WTC11 (cell line): ENCODE measurements at regions not wholly inside any gene's neighbourhood (a gene's known extent, or its start where the extent isn't known, plus 50 kb on each side); places are given as distances from the start of the nearest gene placed in this dataset.

Experiments
- ATAC-seq: fragments of 200-7000 bp; cut with Tn5 transposase; 2 replicates; pipeline ENCODE4 v1.10.0; 2021; ENCODE audit warnings: mild to moderate bottlenecking, moderate library complexity
- CTCF ChIA-PET: fragments of 300-600 bp; sonication (Branson Sonifier 250); formaldehyde crosslinking; loops from one replicate; lab custom pipeline; 2021; ENCODE audit warnings: antibody characterized with exemption; lab: Charles Lee
- POLR2A ChIA-PET: fragments of 350-600 bp; sonication (Branson Sonifier 250); formaldehyde crosslinking; loops from one replicate; lab custom pipeline; 2021; ENCODE audit warnings: antibody characterized with exemption; lab: Charles Lee
- DNase-seq: peaks from one replicate; pipeline ENCODE4 v3.0.0; 2021; ENCODE audit warnings: low spot score
- H3K27ac Mint-ChIP-seq: 2 replicates; pipeline ENCODE4 v1.8.0; 2021; ENCODE audit warnings: mixed read lengths
- H3K27me3 Mint-ChIP-seq: 2 replicates; pipeline ENCODE4 v1.8.0; 2021; ENCODE audit warnings: low read depth, mild to moderate bottlenecking, moderate library complexity, mixed read lengths
- H3K36me3 Mint-ChIP-seq: 2 replicates; pipeline ENCODE4 v1.8.0; 2021; ENCODE audit warnings: mixed read lengths
- H3K4me1 Mint-ChIP-seq: 2 replicates; pipeline ENCODE4 v1.8.0; 2022; ENCODE audit warnings: mixed read lengths
- H3K4me3 Mint-ChIP-seq: 2 replicates; pipeline ENCODE4 v1.8.0; 2021; ENCODE audit warnings: mild to moderate bottlenecking, moderate library complexity, mixed read lengths
- H3K9me3 Mint-ChIP-seq: 2 replicates; pipeline ENCODE4 v1.8.0; 2021; ENCODE audit warnings: mixed read lengths
- CREM ChIP-seq: sonication (generic); formaldehyde crosslinking; IDR thresholded peaks from 2 replicates; pipeline ENCODE4 v1.8.1; 2022; ENCODE audit warnings: mild to moderate bottlenecking, missing genetic modification reagents, moderate library complexity
- EMX1 ChIP-seq: fragments of 250-450 bp; sonication (Bioruptor Pico); IDR thresholded peaks from 2 replicates; pipeline ENCODE4 v1.8.0; 2021; ENCODE audit warnings: mild to moderate bottlenecking
- FOXK1 ChIP-seq: sonication (generic); formaldehyde crosslinking; IDR thresholded peaks from 2 replicates; pipeline ENCODE4 v1.8.0; 2022; ENCODE audit warnings: mild to moderate bottlenecking, moderate library complexity, missing genetic modification reagents
- IRF2 ChIP-seq: sonication (generic); formaldehyde crosslinking; IDR thresholded peaks from 2 replicates; pipeline ENCODE4 v1.8.0; 2022; ENCODE audit warnings: low read depth, missing genetic modification reagents, borderline replicate concordance
- NFE2L1 ChIP-seq: sonication (generic); formaldehyde crosslinking; IDR thresholded peaks from 2 replicates; pipeline ENCODE4 v1.8.1; 2023; ENCODE audit warnings: missing genetic modification reagents
- NR1H2 ChIP-seq: sonication (generic); formaldehyde crosslinking; IDR thresholded peaks from 2 replicates; pipeline ENCODE4 v1.9.0; 2021; ENCODE audit warnings: mild to moderate bottlenecking, moderate library complexity, missing genetic modification reagents
- NR2C2 ChIP-seq: sonication (generic); formaldehyde crosslinking; IDR thresholded peaks from 2 replicates; pipeline ENCODE4 v1.8.0; 2022; ENCODE audit warnings: mild to moderate bottlenecking, missing genetic modification reagents
- ZBTB21 ChIP-seq: sonication (generic); formaldehyde crosslinking; IDR thresholded peaks from 2 replicates; pipeline ENCODE4 v1.8.1; 2023; ENCODE audit warnings: mild to moderate bottlenecking, missing genetic modification reagents, borderline replicate concordance
- ZNF232 ChIP-seq: sonication (generic); formaldehyde crosslinking; IDR thresholded peaks from 2 replicates; pipeline ENCODE4 v1.8.0; 2022; ENCODE audit warnings: mild to moderate bottlenecking, missing genetic modification reagents
- ZNF671 ChIP-seq: fragments of 250-450 bp; sonication (Bioruptor Pico); IDR thresholded peaks from 2 replicates; pipeline ENCODE4 v1.8.0; 2021; ENCODE audit warnings: mild to moderate bottlenecking
- TF ChIP-seq, protein P1 (sequence below): fragments of 250-450 bp; sonication (Bioruptor Pico); conservative IDR thresholded peaks from 2 replicates; pipeline ENCODE4 v1.9.0; 2021; ENCODE audit warnings: mild to moderate bottlenecking
- TF ChIP-seq, protein P2 (sequence below): sonication (generic); formaldehyde crosslinking; conservative IDR thresholded peaks from 2 replicates; pipeline ENCODE4 v1.8.1; 2023; ENCODE audit warnings: mild to moderate bottlenecking, low read depth, missing genetic modification reagents, moderate library complexity
- TF ChIP-seq, protein P3 (sequence below): sonication (generic); formaldehyde crosslinking; IDR thresholded peaks from 2 replicates; pipeline ENCODE4 v1.8.1; 2022; ENCODE audit warnings: mild to moderate bottlenecking, missing genetic modification reagents, moderate library complexity, borderline replicate concordance
- TF ChIP-seq, protein P4 (sequence below): sonication (generic); formaldehyde crosslinking; IDR thresholded peaks from 2 replicates; pipeline ENCODE4 v1.8.0; 2023; ENCODE audit warnings: mild to moderate bottlenecking, missing genetic modification reagents
- TF ChIP-seq, protein P5 (sequence below): sonication (generic); formaldehyde crosslinking; IDR thresholded peaks from 2 replicates; pipeline ENCODE4 v1.8.1; 2023; ENCODE audit warnings: mild to moderate bottlenecking, missing genetic modification reagents, borderline replicate concordance
- TF ChIP-seq, protein P6 (sequence below): sonication (generic); formaldehyde crosslinking; IDR thresholded peaks from 2 replicates; pipeline ENCODE4 v1.8.1; 2023; ENCODE audit warnings: mild to moderate bottlenecking, missing genetic modification reagents

DNA sequence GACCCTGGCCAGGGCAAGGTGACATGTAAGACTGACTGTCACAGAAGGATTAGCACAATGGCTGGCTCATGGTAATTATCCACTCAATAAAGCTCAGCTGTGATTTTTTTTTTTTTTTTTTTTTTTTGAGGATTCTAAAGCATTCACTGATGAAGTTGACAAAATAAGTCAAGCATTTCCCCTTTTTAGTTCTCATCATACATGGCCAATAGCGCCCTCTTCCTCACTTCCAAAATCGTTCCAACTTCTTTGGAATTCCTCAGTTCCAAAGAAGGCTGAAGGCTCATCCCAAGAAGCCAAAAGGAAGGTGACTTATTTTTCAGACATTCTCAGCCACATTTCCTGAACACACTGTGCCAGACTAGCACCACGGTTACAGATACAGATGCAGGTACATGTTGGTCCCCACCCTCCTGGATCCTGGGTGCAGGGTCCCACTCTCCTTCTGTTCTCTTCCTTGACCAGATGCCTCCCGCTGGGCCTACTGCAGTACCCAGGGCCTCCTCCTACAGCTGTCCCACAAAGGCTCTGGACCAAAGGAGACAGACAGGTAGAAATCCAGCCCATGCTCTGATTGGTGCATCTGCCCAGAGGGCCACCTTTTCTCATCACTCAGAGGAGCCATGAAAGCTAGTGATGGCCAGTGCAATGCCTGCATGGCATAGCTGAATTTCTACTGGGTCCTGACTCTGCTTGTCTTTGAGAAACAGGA, 202.6 kb downstream of the UACA start:
- no peaks in the 10 kb centered on the region for H3K27me3 Mint-ChIP-seq
- H3K4me3 Mint-ChIP-seq: no peak overlapping the region
- H3K27ac Mint-ChIP-seq: no peak overlapping the region
- H3K36me3 Mint-ChIP-seq: no peaks in the 10 kb centered on the region
- DNase-seq (no peak), ATAC-seq (no peak)
- ChIA-PET CTCF (interaction anchor here (0.6 kb wide), 1 partner anchor 8 kb away, joined by 3 read pairs; no protein-coding TSS in a partner anchor), POLR2A (no interaction called here)
- H3K4me1 Mint-ChIP-seq: no peaks in the 10 kb centered on the region
- TF ChIP-seq NR2C2 (CRISPR knock-in tag): no peak
- TF ChIP-seq EMX1 (CRISPR knock-in tag): no peak
- no peak for TF ChIP-seq CREM
- no peak for TF ChIP-seq IRF2
- no peak for TF ChIP-seq ZNF232 (CRISPR knock-in tag)
- TF ChIP-seq NR1H2 (CRISPR knock-in tag): no peak
- TF ChIP-seq, protein P1, sequence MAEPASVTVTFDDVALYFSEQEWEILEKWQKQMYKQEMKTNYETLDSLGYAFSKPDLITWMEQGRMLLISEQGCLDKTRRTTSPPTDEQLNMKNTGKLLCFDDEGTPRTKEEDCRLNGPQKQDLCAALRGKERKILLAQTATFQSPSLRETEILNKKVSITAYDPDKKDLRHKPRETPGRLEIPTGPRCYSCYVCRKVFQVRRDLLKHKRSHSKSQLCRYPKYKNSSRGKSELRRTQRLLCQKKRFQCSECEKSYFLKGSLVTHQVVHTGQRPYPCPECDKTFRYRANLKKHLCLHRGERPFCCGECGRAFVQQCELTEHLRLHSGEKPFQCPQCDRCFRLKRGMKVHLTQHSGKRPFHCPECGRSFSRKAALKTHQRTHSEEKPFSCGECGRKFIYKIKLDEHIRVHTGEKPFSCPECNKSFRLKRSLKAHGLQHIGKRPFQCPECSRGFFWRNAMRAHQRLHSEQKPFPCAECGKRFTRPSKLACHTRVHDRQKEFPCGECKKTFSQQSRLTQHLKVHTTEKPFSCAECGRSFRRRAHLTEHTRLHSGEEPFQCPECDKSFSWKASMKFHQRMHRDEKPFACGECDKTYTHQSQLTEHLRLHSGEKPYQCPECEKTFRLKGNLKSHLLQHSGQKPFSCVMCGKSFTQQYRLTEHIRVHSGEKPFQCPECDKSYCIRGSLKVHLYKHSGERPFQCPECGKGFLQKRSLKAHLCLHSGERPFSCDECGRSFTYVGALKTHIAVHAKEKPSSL (CRISPR knock-in tag): no peak
- no peak for TF ChIP-seq NFE2L1 (CRISPR knock-in tag)
- no peak for TF ChIP-seq ZBTB21 (CRISPR knock-in tag)
- TF ChIP-seq ZNF671 (CRISPR knock-in tag): no peak
- TF ChIP-seq, protein P2, sequence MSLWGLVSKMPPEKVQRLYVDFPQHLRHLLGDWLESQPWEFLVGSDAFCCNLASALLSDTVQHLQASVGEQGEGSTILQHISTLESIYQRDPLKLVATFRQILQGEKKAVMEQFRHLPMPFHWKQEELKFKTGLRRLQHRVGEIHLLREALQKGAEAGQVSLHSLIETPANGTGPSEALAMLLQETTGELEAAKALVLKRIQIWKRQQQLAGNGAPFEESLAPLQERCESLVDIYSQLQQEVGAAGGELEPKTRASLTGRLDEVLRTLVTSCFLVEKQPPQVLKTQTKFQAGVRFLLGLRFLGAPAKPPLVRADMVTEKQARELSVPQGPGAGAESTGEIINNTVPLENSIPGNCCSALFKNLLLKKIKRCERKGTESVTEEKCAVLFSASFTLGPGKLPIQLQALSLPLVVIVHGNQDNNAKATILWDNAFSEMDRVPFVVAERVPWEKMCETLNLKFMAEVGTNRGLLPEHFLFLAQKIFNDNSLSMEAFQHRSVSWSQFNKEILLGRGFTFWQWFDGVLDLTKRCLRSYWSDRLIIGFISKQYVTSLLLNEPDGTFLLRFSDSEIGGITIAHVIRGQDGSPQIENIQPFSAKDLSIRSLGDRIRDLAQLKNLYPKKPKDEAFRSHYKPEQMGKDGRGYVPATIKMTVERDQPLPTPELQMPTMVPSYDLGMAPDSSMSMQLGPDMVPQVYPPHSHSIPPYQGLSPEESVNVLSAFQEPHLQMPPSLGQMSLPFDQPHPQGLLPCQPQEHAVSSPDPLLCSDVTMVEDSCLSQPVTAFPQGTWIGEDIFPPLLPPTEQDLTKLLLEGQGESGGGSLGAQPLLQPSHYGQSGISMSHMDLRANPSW (CRISPR knock-in tag): no peak
- TF ChIP-seq, protein P3, sequence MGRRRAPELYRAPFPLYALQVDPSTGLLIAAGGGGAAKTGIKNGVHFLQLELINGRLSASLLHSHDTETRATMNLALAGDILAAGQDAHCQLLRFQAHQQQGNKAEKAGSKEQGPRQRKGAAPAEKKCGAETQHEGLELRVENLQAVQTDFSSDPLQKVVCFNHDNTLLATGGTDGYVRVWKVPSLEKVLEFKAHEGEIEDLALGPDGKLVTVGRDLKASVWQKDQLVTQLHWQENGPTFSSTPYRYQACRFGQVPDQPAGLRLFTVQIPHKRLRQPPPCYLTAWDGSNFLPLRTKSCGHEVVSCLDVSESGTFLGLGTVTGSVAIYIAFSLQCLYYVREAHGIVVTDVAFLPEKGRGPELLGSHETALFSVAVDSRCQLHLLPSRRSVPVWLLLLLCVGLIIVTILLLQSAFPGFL (CRISPR knock-in tag): no peak
- TF ChIP-seq, protein P4, sequence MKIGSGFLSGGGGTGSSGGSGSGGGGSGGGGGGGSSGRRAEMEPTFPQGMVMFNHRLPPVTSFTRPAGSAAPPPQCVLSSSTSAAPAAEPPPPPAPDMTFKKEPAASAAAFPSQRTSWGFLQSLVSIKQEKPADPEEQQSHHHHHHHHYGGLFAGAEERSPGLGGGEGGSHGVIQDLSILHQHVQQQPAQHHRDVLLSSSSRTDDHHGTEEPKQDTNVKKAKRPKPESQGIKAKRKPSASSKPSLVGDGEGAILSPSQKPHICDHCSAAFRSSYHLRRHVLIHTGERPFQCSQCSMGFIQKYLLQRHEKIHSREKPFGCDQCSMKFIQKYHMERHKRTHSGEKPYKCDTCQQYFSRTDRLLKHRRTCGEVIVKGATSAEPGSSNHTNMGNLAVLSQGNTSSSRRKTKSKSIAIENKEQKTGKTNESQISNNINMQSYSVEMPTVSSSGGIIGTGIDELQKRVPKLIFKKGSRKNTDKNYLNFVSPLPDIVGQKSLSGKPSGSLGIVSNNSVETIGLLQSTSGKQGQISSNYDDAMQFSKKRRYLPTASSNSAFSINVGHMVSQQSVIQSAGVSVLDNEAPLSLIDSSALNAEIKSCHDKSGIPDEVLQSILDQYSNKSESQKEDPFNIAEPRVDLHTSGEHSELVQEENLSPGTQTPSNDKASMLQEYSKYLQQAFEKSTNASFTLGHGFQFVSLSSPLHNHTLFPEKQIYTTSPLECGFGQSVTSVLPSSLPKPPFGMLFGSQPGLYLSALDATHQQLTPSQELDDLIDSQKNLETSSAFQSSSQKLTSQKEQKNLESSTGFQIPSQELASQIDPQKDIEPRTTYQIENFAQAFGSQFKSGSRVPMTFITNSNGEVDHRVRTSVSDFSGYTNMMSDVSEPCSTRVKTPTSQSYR: no peak
- no peak for TF ChIP-seq FOXK1 (CRISPR knock-in tag)
- TF ChIP-seq, protein P5, sequence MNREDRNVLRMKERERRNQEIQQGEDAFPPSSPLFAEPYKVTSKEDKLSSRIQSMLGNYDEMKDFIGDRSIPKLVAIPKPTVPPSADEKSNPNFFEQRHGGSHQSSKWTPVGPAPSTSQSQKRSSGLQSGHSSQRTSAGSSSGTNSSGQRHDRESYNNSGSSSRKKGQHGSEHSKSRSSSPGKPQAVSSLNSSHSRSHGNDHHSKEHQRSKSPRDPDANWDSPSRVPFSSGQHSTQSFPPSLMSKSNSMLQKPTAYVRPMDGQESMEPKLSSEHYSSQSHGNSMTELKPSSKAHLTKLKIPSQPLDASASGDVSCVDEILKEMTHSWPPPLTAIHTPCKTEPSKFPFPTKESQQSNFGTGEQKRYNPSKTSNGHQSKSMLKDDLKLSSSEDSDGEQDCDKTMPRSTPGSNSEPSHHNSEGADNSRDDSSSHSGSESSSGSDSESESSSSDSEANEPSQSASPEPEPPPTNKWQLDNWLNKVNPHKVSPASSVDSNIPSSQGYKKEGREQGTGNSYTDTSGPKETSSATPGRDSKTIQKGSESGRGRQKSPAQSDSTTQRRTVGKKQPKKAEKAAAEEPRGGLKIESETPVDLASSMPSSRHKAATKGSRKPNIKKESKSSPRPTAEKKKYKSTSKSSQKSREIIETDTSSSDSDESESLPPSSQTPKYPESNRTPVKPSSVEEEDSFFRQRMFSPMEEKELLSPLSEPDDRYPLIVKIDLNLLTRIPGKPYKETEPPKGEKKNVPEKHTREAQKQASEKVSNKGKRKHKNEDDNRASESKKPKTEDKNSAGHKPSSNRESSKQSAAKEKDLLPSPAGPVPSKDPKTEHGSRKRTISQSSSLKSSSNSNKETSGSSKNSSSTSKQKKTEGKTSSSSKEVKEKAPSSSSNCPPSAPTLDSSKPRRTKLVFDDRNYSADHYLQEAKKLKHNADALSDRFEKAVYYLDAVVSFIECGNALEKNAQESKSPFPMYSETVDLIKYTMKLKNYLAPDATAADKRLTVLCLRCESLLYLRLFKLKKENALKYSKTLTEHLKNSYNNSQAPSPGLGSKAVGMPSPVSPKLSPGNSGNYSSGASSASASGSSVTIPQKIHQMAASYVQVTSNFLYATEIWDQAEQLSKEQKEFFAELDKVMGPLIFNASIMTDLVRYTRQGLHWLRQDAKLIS (CRISPR knock-in tag): no peak
- TF ChIP-seq, protein P6, sequence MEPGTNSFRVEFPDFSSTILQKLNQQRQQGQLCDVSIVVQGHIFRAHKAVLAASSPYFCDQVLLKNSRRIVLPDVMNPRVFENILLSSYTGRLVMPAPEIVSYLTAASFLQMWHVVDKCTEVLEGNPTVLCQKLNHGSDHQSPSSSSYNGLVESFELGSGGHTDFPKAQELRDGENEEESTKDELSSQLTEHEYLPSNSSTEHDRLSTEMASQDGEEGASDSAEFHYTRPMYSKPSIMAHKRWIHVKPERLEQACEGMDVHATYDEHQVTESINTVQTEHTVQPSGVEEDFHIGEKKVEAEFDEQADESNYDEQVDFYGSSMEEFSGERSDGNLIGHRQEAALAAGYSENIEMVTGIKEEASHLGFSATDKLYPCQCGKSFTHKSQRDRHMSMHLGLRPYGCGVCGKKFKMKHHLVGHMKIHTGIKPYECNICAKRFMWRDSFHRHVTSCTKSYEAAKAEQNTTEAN (CRISPR knock-in tag): no peak
- no peaks in the 10 kb centered on the region for H3K9me3 Mint-ChIP-seq
